NCI-H1105 treated with DMSO at 0.1 percent for 48 hours (cell line): ENCODE measurements at regions not wholly inside any gene's neighbourhood (a gene's known extent, or its start where the extent isn't known, plus 50 kb on each side); places are given as distances from the start of the nearest gene placed in this dataset.
"Not testable (repeated sequence)": the region's sequence is repeated elsewhere in the genome, so short reads cannot be mapped to it uniquely, and the experiment has no call there.

Source experiments
- DNase-seq: peaks from one replicate; lab custom pipeline; 2025; lab: John Stamatoyannopoulos, UW

DNA sequence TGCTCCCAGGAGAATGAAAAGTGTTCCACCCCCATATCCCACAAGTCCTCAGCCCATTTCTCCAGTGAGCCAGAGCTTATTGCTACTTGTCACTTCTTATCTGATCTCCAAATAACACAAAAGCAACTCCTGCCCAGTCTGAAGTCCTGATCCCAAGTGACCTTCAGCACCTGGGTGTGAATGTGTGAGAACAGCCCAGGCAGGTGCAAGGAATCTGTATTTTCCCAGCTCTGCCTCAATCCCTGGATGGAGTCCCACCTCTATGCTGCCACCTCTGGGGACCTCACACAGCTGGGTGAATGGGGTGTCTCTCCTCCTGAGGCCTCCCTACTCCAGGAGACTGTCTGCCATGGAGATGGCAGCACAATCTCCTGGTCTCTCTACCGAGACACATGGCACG lies 402.4 kb upstream of the PROX1 start:
- no peak for DNase-seq

GRCh38 chr1:213585959-213586586 lies 401.7 kb upstream of the PROX1 start:
- DNase-seq: no peak

DNA sequence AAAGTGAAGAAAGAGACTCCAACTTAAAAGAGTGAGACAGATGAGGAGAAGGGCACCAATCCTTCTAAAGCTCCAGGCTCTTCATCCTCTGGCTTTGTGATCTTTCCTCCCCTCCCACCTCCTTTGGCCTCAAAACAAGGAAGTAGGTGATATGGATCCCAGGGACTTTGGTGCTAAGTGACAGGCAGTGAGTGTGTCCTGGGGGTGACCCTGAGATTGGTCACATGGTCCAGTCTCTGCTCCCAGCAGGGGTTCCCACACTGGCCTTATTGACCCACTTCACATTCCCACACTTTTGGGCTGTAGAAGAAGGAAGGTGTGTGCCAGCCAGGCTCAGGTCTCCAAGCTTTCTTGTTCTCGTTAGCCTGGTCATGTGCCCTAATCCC lies 401.2 kb upstream of the PROX1 start:
- no peak for DNase-seq

DNA sequence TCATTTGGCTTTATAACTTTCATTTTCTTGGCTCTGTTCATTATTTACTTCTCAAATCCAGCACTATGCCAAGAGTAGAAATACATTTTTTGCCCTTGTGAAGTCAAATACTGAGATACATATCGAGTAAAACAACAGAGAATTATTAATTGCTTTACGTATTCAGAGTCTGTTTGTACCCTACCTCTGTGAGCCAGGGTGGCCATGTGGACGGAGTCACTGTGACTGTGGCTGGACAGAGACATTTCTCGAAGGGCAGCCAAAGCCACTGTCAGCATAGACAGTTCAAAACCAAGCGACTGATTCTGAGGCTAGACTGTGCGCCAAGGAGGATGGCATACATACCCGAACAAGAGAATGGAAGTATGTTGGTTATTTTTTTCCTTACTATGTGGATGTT lies 391.0 kb upstream of the PROX1 start:
- no peak for DNase-seq

GRCh38 chr1:213598263-213598662 lies 389.5 kb upstream of the PROX1 start:
- no peak for DNase-seq

- peak; percentile 30 for DNase-seq
These were observed 386.9 kb upstream of the PROX1 start for GRCh38 chr1:213600879-213601278.

DNA sequence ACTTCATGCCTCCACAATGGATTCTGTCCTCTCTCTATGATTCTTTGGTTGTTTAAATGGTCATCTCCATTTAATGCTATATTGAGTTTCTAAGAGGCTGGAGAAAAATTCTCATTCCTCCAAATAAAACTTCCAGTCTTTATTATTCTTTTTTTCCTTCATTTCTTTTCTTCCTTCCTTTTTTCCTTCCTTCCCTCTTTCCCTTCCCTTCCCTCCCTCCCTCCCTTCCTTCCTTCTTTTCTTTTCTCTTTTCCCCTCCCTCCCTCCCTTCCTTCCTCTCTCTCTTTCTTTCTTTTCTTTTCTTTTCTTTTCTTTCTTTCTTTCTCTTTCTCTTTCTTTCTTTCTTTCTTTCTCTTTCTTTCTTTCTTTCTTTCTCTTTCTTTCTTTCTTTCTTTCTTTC lies 386.1 kb upstream of the PROX1 start:
- DNase-seq: not testable (repeated sequence)

DNA sequence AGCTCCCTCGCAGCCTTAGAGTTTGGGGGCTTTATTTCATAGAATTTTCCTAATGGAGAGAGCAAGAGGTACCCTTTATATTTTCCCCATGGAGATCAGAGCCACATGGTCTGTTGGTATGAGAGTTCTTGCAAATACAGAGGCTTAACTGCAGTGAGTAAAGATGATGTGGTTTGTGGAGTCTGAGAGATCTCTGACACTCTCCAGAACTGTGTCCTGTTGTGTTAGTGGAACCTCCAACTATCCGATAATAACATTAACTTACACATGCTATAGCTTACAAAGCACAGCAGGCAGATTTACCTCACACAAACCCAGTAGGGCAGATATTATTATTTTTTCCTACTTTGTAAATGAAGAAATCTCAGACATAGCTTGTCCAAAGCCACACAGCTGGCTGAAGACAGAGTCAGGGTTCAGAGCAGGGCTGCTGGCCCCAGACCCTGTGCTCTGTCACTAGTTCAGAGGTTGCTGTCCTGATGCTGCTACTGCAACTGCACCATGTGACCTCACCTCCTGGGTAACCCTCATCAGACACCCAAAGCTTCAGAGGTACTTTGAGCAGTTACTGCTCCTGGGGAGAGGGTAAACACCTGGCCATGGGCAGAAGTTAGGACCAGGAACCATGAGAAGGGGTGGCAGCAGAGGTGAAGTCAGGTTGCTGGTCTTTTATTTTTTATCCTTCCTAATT lies 384.8 kb upstream of the PROX1 start:
- no peak for DNase-seq

GRCh38 chr1:213604477-213604876 lies 383.3 kb upstream of the PROX1 start:
- DNase-seq: no peak

GRCh38 chr1:213605732-213606131 lies 382.0 kb upstream of the PROX1 start:
- DNase-seq: no peak

- no peak for DNase-seq
These were observed 381.4 kb upstream of the PROX1 start for GRCh38 chr1:213606252-213606820.

DNA sequence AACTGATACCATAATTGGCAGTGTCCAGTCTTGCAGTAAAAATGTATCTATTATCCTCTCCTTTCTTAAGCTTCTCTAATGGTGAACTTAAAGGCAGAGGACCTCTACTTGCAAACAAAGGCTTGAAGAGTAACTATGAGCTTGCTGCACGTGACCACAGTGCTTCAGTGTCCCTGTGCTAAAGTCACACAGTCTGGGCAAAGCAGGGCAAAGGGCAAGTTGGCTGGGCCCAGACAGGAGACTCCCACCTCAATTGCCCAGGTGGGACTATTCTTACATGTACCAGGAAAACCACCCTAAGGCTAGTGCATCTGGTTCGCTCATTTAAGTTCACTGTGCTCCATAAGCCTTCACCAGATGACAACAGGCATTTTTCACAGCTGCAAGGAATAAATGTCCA lies 374.2 kb upstream of the PROX1 start:
- DNase-seq: no peak

DNA sequence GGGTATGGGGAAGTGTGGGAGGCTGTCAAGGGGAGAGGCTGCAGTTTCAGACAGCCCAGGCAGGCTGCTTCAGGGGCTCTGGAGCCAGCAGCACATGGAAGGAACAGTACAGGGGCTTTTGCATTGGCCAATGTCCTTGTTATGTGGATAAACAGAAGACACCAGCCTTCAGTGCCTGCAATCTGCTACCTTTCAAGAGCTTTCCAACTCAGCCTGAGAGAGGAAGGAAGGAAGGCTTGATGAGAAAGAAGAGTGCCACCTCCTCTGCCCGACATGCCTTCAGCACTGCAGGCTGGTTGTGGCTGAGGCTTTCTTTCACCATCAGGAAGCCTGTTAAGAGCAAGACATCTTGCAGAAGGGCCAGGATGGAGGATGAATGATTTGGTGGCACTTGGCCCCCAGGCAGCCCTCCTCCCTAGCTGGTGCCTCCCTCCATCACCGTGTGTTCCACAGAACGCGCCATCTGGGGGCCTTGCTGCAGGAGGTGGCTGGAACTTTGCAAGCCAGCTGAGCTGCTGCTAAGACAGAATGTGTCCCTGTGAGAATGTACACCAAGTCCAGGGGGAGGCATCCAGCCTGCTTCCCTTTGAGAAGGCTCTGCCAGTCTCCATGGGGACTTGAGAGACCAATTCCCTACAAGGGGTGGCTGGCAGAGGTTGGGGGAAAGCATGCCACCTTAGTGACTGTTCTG lies 372.4 kb upstream of the PROX1 start:
- no peak for DNase-seq

- DNase-seq: no peak
These were observed 370.6 kb upstream of the PROX1 start for GRCh38 chr1:213617133-213617532.

- no peak for DNase-seq
These were observed 369.7 kb upstream of the PROX1 start for GRCh38 chr1:213618094-213618493.

- DNase-seq: no peak
These were observed 368.7 kb upstream of the PROX1 start for GRCh38 chr1:213619026-213619425.

DNA sequence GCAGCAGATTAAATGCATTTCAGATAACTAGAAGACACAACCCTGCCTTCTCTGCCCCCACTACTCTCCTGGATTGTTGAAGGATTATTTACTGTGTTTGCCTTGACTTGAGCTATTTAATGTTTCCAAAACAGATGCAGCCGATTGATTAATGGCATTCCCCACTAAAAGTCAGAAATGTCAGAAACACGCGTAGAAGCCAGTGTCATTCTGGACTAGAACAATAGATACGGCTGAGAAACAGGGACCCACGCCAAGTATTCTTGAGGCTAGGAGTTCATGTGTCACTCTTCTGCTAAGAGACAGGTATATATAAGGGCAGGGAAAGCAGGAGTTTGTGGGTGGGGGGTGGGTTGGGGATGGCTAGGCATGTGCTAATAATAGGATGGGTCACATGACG lies 366.7 kb upstream of the PROX1 start:
- DNase-seq: no peak

DNA sequence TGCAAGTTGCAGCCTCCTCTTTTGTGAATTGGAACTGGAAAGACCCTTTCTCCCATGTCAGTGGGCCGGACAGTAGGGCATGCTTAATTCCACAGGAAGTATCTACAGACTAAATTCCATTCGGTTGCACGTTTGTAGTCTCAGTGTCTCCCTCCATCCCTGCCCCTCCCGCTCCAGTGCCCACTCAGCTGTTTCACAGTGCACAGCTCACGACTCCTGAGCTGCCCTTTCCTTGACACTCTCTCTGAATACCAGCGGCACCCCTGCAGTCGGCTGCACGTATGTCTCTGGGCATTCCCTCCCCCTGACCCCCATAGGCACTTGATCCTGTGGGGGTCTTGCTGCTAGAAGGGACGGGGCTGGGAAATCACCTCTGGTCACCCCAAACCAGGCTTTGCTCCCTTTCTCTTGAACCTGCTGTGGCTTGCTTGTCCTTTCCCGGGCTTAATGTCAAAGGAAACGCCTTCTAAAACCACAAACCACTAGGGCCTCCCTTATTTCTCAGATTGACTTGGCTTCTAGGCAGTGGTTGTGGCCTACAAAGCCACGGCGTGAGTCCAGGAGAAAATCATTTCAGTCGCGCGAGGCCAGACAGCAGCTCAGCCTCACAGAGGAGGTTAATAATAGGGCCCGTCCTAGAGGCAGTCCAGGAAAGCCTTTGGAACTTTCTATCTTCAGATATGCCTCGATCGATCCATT lies 365.3 kb upstream of the PROX1 start:
- no peak for DNase-seq

- DNase-seq: no peak
These were observed 364.6 kb upstream of the PROX1 start for GRCh38 chr1:213623064-213623581.

GRCh38 chr1:213623862-213624261 lies 363.9 kb upstream of the PROX1 start:
- DNase-seq: no peak

GRCh38 chr1:213636778-213637177 lies 351.0 kb upstream of the PROX1 start:
- not testable (repeated sequence) for DNase-seq

GRCh38 chr1:213641312-213641711 lies 346.5 kb upstream of the PROX1 start:
- DNase-seq: no peak
